Stimulated activated CD8-positive, alpha-beta memory T cell treated with anti-CD3 and anti-CD28 coated beads, Interleukin-4, amount 100 ng/mL, for 1 hour (primary cell): ENCODE measurements at regions not wholly inside any gene's neighbourhood (a gene's known extent, or its start where the extent isn't known, plus 50 kb on each side); places are given as distances from the start of the nearest gene placed in this dataset.

Experiments used
- DNase-seq, 2 donors: peaks; one replicate each; pipeline ENCODE4 v3.0.0-alpha.2; 2020; ENCODE audit warnings: low read depth in 2 of 2, low spot score in 1 of 2

DNA sequence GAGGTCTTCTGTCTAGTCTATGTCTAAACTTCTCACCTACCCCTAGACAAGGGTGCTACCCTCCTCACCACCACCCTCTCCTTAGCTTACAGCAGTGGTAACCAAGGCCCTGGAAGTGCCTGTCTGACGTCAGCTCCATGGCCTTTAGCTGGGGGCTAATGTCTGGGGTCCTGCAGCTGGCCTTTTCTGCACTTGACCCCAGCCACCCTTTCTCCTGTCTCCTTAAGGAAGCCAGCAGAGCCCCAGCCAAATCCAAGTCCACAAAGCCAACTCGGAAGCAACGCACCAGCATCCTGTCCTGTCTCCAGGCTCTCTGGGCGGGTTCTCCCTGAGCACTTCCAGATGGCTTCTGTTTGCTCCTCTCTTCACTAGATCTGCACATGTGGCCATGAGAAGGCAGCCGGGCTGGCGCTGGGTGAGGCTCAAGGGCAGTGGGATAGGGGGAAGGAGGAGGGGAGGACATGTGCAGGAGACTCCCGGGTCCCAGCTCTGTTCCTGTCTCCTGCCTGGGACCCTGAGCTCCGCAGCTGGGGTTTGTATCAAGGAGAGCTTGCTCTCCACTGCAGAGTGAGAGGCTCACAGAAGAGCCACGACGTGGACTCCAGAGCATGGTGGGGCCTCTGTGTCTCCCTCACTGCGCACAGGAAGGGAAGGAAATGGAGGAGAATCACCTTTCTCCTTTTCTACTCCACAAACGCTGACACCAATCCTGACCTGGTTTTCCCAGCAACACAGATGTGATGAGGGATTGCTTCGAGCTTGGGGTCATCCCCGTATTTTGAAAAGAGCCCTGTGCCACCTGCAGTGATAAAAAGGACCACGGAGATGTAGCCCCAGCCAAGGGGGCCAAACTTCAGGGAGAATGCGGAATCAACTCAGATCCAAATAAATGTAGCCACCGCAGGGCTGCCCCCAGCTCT, 204.2 kb downstream of the USP12 start:
- DNase-seq: no peak

DNA sequence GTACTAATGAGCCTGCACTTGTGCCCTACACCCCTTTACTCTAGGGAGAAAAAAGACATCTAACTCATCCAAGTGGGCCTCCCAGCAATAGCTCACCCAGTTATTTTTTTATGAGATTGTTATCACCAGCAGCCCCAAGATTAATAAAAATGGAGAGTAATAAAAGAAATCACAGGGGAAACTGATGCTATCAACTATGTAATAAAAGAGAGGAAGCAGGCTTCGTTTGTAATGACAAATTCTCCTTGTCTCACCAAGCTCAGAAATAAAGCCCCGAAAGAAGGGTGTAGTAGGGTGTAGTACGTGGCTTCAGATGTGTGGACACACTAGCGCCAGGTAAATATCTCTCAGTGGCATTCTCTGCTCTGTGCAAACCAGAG, 204.9 kb downstream of the USP12 start:
- DNase-seq: no peak

- DNase-seq: no peak
Observed at GRCh38 chr13:26965952-26966700, 205.5 kb downstream of the USP12 start.

DNA sequence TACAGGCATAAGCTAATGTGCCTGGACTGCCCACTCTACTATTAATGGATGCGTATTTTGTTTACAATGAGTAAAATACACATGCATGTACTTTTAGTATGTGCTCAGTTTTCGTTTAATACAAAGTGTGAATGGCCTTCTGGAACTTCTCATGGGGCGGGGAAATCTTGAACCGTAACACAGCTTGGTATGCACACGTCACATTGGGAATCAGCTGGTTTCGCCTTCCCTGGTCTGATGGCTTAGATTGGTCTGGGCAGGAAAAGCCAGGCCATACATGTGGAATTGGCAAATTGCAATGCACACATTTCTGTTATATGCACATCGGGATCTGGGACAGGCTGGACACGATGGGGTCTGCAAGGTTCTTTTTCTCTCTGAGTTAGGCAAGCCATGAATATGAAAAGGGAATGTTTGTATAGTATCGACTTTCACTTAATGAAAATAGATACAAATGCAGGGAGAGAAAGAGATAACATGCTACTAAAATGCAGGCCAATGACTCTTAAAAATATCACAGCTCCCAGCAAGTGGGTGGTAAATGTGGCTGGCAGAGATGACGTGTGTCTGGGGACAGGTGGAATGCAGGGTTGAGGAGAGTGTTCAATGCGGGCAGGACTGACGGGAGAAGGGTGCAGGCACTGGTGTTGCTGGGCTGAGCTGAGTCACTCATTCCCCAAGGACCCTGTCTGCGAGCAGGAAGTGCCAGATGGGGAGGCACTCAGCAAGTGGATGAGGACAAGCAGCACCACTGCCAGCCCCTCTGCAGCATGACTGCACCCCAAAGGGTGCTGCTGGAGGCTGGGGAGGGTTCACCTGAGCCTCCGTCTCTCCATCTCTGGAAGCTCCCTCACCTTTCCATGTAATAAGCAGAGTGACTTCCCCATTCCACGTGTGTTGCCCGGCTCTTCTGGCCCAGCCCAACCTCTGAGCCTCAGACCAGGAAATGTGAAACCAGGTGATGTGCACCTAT, 204.0 kb upstream of the GPR12 start:
- no peak for DNase-seq

GRCh38 chr13:26962671-26963070, 202.1 kb upstream of the GPR12 start:
- DNase-seq: no peak

GRCh38 chr13:26961890-26962615, 201.5 kb upstream of the GPR12 start:
- no peak for DNase-seq

- no peak for DNase-seq
Observed at GRCh38 chr13:26957182-26957581, 196.6 kb upstream of the GPR12 start.

- DNase-seq: no peak
Observed at GRCh38 chr13:26956522-26957142, 196.0 kb upstream of the GPR12 start.

- DNase-seq: no peak
Observed at GRCh38 chr13:26954976-26955375, 194.4 kb upstream of the GPR12 start.

- DNase-seq: no peak
Observed at GRCh38 chr13:26953291-26953690, 192.7 kb upstream of the GPR12 start.

- DNase-seq: no peak
Observed at GRCh38 chr13:26952551-26953143, 192.1 kb upstream of the GPR12 start.

DNA sequence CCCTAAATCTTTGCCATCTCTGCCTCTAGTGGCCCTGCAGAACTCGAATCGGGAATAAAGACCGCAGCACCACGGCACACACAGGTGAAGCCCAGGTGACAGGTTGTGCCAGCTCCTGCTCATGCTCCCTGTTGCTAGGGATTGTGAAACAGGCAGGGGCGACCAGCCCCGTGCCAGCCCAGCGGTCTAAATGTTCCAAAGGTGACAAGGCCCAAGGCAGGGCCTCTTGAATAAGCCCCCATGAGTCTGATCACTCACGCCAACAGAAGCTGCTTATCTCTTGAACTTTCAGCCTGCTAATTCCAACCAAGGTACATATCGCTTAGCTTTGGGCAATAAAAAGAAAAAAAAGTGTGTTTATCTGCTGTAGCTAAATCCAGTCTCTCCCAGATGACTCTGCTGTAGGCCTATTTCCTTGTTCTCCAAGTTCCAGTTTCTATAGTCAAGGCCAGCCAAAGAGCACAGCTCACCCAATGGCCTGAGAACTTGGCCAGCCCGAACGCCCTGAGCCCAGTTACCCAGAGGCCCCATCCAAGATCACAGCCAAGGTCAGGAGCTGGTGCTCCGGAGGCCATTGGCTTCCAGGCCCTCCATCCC, 191.1 kb upstream of the GPR12 start:
- DNase-seq: no peak

- no peak for DNase-seq
Observed at GRCh38 chr13:26950968-26951367, 190.4 kb upstream of the GPR12 start.

GRCh38 chr13:26950546-26950945, 190.0 kb upstream of the GPR12 start:
- no peak for DNase-seq

DNA sequence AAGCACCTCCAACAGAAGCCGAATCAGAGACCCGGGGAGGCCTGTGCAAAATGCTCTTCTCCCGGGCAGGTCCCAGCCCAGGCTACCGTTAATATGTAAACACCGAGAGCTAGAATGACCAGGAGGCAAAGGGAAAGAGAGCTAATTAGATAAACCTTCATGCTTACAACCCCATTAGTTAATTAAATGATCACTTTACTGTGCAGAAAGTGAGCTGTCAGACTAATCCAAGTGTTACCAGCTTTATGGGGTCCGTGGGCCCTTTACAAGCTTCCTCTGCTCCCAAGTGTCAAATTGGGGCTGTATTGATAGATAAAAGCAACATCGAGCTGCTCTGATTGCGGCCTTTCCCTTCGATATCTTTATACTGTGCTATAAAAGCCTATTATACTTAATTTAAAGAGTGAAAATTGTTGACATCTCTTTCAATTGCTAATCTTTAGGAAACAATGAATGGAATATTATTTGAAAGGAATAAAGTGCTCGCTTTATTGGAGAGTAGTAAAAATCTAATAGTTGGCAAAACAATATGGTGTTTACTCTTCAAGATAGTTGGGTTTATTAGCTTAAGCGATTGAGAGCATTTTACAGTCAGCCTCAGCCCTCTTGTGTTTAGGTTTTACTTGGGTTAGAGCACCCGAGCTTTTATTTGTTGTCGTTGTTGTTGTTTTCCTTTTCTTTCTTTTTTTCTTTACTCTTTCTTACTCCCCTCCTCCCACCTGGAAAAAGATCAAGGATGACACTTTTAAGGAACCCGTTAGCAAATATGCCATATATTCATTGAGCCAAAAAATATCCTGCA, 189.3 kb upstream of the GPR12 start:
- DNase-seq: no peak

DNA sequence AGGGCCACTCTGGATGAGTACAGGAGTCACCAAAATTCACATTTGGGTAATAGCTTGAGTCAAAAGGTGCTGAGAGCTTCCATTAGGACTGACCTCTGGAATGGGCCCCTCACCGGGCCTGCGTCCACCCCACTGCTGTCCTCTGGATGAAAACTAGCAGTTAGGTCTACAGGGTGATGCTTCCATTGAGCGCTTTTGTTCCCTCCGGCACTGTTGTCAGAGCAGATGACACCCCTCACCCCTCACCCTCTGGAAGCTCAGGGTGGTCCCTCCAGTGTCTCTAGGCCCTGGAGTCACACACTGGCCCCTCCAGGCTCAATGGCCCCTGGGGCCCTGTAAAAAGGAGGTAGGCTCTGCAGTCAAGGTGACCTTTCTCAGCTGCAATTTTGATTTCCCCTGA, 187.8 kb upstream of the GPR12 start:
- no peak for DNase-seq

DNA sequence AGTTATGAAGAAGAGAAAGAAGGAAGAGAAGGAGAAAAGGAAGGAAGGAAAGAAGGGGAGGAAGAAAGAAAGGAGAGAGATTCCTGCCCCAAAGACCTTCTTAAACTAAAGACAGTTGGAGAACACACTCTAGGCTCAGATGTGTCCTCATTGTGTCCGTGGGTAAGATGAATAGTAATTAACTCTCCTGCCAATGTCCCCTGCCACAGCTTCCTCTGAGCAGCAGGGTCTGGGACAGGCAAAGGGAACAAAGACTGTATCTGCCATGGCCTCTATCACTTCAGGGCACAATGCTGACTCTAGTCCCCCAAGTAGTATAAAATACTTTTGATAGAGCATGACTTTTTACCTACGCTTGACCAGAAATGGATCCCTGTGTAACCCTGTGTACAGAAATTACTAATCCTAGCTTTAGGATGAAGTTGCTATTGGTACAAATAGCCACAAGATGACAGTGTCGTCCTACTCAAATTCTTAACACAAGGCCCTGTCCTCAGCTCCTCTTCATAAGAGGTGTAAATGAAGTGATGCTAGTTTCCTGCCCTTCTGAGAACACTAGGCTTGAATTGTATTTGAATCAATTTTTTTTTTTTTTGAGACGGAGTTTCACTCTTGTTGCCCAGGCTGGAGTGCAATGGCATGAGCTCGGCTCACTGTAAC, 186.2 kb upstream of the GPR12 start:
- no peak for DNase-seq

GRCh38 chr13:26943748-26944147, 183.2 kb upstream of the GPR12 start:
- no peak for DNase-seq
